ENCODE measurements at regions not wholly inside any gene's neighbourhood (a gene's known extent, or its start where the extent isn't known, plus 50 kb on each side); places are given as distances from the start of the nearest gene placed in this dataset.

DNA sequence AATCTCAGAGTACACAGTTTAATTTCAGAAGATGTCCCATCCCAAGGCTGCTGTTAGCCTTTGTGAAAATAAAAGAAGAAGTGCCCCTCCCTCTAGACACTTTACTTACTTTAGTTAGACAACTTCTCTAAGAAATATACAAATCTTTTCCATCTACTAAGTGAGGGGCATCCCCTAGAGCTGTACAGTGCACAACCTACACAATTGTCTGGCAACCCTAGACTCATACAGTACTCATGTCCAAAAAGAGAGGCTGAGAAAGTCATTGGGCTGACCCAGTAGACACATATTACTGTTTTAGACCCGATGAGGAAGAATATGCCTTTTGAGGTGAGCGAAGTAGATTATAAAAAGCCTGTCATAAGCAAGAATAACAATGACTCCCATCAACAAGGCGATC lies 297.6 kb downstream of the IDS start:
- Histone ChIP-seq H3K9me2 (ENCODE audit: insufficient read depth) (no peaks in the 10 kb centered on the region), H2AFZ (no peak overlapping the region), H3K4me2 (no peak overlapping the region), H3F3A (ENCODE audit: insufficient read depth, low read depth) (no peaks in the 10 kb centered on the region), H3K36me3 (ENCODE audit: low read depth) (no peaks in the 10 kb centered on the region), H3K79me2 (ENCODE audit: low read depth) (no peaks in the 10 kb centered on the region), H4K20me1 (ENCODE audit: insufficient read depth) (no peaks in the 10 kb centered on the region), H3K27ac (no peak overlapping the region), H3K27me3 (ENCODE audit: insufficient read depth, low read depth) (no peaks in the 10 kb centered on the region), H3K4me3 (no peak overlapping the region), H3K4me1 (replicated peaks; ENCODE audit: insufficient read depth) (no peaks in the 10 kb centered on the region), H3K9me3 (ENCODE audit: insufficient read depth, low read depth) (no peaks in the 10 kb centered on the region)
- ChIA-PET CTCF (no interaction called here), POLR2A (ENCODE audit: unreplicated experiment) (no interaction called here)
- intact Hi-C loops (cut with micrococcal nuclease; ENCODE audit: unreplicated experiment) = no loop called here
- TF ChIP-seq, protein P1, sequence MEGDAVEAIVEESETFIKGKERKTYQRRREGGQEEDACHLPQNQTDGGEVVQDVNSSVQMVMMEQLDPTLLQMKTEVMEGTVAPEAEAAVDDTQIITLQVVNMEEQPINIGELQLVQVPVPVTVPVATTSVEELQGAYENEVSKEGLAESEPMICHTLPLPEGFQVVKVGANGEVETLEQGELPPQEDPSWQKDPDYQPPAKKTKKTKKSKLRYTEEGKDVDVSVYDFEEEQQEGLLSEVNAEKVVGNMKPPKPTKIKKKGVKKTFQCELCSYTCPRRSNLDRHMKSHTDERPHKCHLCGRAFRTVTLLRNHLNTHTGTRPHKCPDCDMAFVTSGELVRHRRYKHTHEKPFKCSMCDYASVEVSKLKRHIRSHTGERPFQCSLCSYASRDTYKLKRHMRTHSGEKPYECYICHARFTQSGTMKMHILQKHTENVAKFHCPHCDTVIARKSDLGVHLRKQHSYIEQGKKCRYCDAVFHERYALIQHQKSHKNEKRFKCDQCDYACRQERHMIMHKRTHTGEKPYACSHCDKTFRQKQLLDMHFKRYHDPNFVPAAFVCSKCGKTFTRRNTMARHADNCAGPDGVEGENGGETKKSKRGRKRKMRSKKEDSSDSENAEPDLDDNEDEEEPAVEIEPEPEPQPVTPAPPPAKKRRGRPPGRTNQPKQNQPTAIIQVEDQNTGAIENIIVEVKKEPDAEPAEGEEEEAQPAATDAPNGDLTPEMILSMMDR (conservative IDR thresholded peaks at IDR 0.05) = no peak
- no peak for TF ChIP-seq EZH2 (IDR thresholded peaks at IDR 0.05; ENCODE audit: low read depth)
- DNase-seq = no peak
- BruUV-seq (replicated peaks) = no TSS peak

- Histone ChIP-seq H4K20me1 (ENCODE audit: insufficient read depth) (no peaks in the 10 kb centered on the region), H3K27ac (no peak overlapping the region), H3K4me1 (replicated peaks; ENCODE audit: insufficient read depth) (no peaks in the 10 kb centered on the region), H3K9me3 (ENCODE audit: insufficient read depth, low read depth) (no peaks in the 10 kb centered on the region), H3F3A (ENCODE audit: insufficient read depth, low read depth) (no peaks in the 10 kb centered on the region), H2AFZ (no peak overlapping the region), H3K36me3 (ENCODE audit: low read depth) (no peaks in the 10 kb centered on the region), H3K27me3 (ENCODE audit: insufficient read depth, low read depth) (no peaks in the 10 kb centered on the region), H3K4me2 (no peak overlapping the region), H3K79me2 (ENCODE audit: low read depth) (no peaks in the 10 kb centered on the region), H3K9me2 (ENCODE audit: insufficient read depth) (peaks cover 3% of the 10 kb centered on the region; the same call in 1 of the 2 replicates), H3K4me3 (no peak overlapping the region)
- intact Hi-C loops (cut with micrococcal nuclease; ENCODE audit: unreplicated experiment) = no loop called here
- no TSS peak for BruUV-seq (replicated peaks)
- no peak for DNase-seq
- POLR2A ChIA-PET (ENCODE audit: unreplicated experiment) = no interaction called here
- TF ChIP-seq EZH2 (IDR thresholded peaks at IDR 0.05; ENCODE audit: low read depth) = no peak
- TF ChIP-seq, protein P1 (conservative IDR thresholded peaks at IDR 0.05) = no peak
- CTCF ChIA-PET = no interaction called here
Measured at GRCh38 chrX:149205937-149206336, 299.2 kb downstream of the IDS start.

GRCh38 chrX:149205081-149205480 lies 300.0 kb downstream of the IDS start:
- ChIA-PET POLR2A (ENCODE audit: unreplicated experiment) (no interaction called here), CTCF (no interaction called here)
- intact Hi-C loops (cut with micrococcal nuclease; ENCODE audit: unreplicated experiment) = no loop called here
- Histone ChIP-seq H3K4me3 (no peak overlapping the region), H3K4me2 (no peak overlapping the region), H3K9me2 (ENCODE audit: insufficient read depth) (peaks cover 3% of the 10 kb centered on the region; the same call in 1 of the 2 replicates), H3K4me1 (replicated peaks; ENCODE audit: insufficient read depth) (no peaks in the 10 kb centered on the region), H3K79me2 (ENCODE audit: low read depth) (no peaks in the 10 kb centered on the region), H3F3A (ENCODE audit: insufficient read depth, low read depth) (no peaks in the 10 kb centered on the region), H3K27ac (no peak overlapping the region), H4K20me1 (ENCODE audit: insufficient read depth) (no peaks in the 10 kb centered on the region), H3K9me3 (ENCODE audit: insufficient read depth, low read depth) (no peaks in the 10 kb centered on the region), H3K27me3 (ENCODE audit: insufficient read depth, low read depth) (no peaks in the 10 kb centered on the region), H3K36me3 (ENCODE audit: low read depth) (no peaks in the 10 kb centered on the region), H2AFZ (no peak overlapping the region)
- DNase-seq = no peak
- no peak for TF ChIP-seq EZH2 (IDR thresholded peaks at IDR 0.05; ENCODE audit: low read depth)
- TF ChIP-seq, protein P1 (conservative IDR thresholded peaks at IDR 0.05) = no peak
- BruUV-seq (replicated peaks) = no TSS peak

Data from PC-9 (cell line).